ENCODE measurements at regions not wholly inside any gene's neighbourhood (a gene's known extent, or its start where the extent isn't known, plus 50 kb on each side); places are given as distances from the start of the nearest gene placed in this dataset.

- no peak for TF ChIP-seq MAX (IDR thresholded peaks at IDR 0.05; ENCODE audit: low read depth, low read length)
- DNase-seq (ENCODE audit: low read depth): no peak
- no peak overlapping the region for H3K4me3 ChIP-seq (ENCODE audit: low read depth, low read length)
Measured at GRCh38 chr5:10896016-10896415, 135.0 kb upstream of the DAP start.

GRCh38 chr5:10894445-10895054, 133.5 kb upstream of the DAP start:
- H3K4me3 ChIP-seq (ENCODE audit: low read depth, low read length): no peak overlapping the region
- no peak for DNase-seq (ENCODE audit: low read depth)
- no peak for TF ChIP-seq CTCF (IDR thresholded peaks at IDR 0.05; ENCODE audit: low read depth, low read length)
- TF ChIP-seq MAX (IDR thresholded peaks at IDR 0.05; ENCODE audit: low read depth, low read length): no peak
- no peak for TF ChIP-seq POLR2A (IDR thresholded peaks at IDR 0.05; ENCODE audit: extremely low read depth, insufficient read length)
- no peak for TF ChIP-seq MYC (IDR thresholded peaks at IDR 0.05; ENCODE audit: low read depth, low read length)

GRCh38 chr5:10892911-10893215, 131.8 kb upstream of the DAP start:
- DNase-seq (ENCODE audit: low read depth): no peak
- no peak for TF ChIP-seq CTCF (IDR thresholded peaks at IDR 0.05; ENCODE audit: low read depth, low read length)
- TF ChIP-seq POLR2A (IDR thresholded peaks at IDR 0.05; ENCODE audit: extremely low read depth, insufficient read length): no peak
- no peak for TF ChIP-seq MAX (IDR thresholded peaks at IDR 0.05; ENCODE audit: low read depth, low read length)
- TF ChIP-seq MYC (IDR thresholded peaks at IDR 0.05; ENCODE audit: low read depth, low read length): no peak
- no peak overlapping the region for H3K4me3 ChIP-seq (ENCODE audit: low read depth, low read length)

- TF ChIP-seq MAX (IDR thresholded peaks at IDR 0.05; ENCODE audit: low read depth, low read length): no peak
- no peak for DNase-seq (ENCODE audit: low read depth)
- no peak overlapping the region for H3K4me3 ChIP-seq (ENCODE audit: low read depth, low read length)
Measured at GRCh38 chr5:10892147-10892910, 131.3 kb upstream of the DAP start.

GRCh38 chr5:10891193-10891592, 130.2 kb upstream of the DAP start:
- DNase-seq (ENCODE audit: low read depth): no peak
- no peak overlapping the region for H3K4me3 ChIP-seq (ENCODE audit: low read depth, low read length)
- no peak for TF ChIP-seq MAX (IDR thresholded peaks at IDR 0.05; ENCODE audit: low read depth, low read length)
- no peak for TF ChIP-seq POLR2A (IDR thresholded peaks at IDR 0.05; ENCODE audit: extremely low read depth, insufficient read length)
- TF ChIP-seq MYC (IDR thresholded peaks at IDR 0.05; ENCODE audit: low read depth, low read length): no peak
- TF ChIP-seq CTCF (IDR thresholded peaks at IDR 0.05; ENCODE audit: low read depth, low read length): no peak

GRCh38 chr5:10886497-10886896, 125.5 kb upstream of the DAP start:
- DNase-seq (ENCODE audit: low read depth): no peak
- H3K4me3 ChIP-seq (ENCODE audit: low read depth, low read length): no peak overlapping the region
- TF ChIP-seq CTCF (IDR thresholded peaks at IDR 0.05; ENCODE audit: low read depth, low read length) (no peak), POLR2A (IDR thresholded peaks at IDR 0.05; ENCODE audit: extremely low read depth, insufficient read length) (no peak), MYC (IDR thresholded peaks at IDR 0.05; ENCODE audit: low read depth, low read length) (no peak), MAX (IDR thresholded peaks at IDR 0.05; ENCODE audit: low read depth, low read length) (no peak)
